Activated naive CD4-positive, alpha-beta T cell treated with Interleukin-2 at 50 U/mL for 16 hours (primary cell): ENCODE measurements at regions not wholly inside any gene's neighbourhood (a gene's known extent, or its start where the extent isn't known, plus 50 kb on each side); places are given as distances from the start of the nearest gene placed in this dataset.
"Not testable (repeated sequence)": the region's sequence is repeated elsewhere in the genome, so short reads cannot be mapped to it uniquely, and the experiment has no call there.

Experiments
- DNase-seq: peaks from one replicate; pipeline ENCODE4 v3.0.0-alpha.2; 2020

GRCh38 chr13:50460358-50460757, 383.1 kb downstream of the DLEU7 start:
- DNase-seq: no peak

GRCh38 chr13:50461189-50461588, 382.3 kb downstream of the DLEU7 start:
- no peak for DNase-seq

DNA sequence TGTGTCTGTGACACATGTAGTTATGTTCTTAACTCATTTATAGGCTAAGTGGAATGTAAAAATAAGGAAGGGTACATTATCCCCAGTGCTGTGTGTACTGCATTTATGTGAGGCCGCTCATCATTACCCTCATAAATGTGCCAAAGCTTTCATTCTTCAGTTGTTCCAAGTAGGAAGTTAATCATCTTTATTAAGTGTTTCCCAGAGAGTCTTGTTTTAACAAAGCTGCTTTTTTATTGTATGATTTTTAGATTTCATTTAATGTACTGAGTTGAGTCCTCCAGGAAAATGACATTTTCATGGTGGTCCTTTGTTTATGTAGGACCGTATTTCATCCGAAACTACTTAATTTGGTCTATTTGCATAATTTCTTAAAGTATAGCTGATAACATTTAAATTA, 379.8 kb downstream of the DLEU7 start:
- no peak for DNase-seq

- no peak for DNase-seq
Measured at GRCh38 chr13:50464349-50465251, 378.9 kb downstream of the DLEU7 start.

- no peak for DNase-seq
Measured at GRCh38 chr13:50466456-50466855, 377.0 kb downstream of the DLEU7 start.

GRCh38 chr13:50467156-50468110, 376.1 kb downstream of the DLEU7 start:
- no peak for DNase-seq

GRCh38 chr13:50468849-50469669, 374.4 kb downstream of the DLEU7 start:
- DNase-seq: no peak

- not testable (repeated sequence) for DNase-seq
Measured at GRCh38 chr13:50473050-50473449, 370.4 kb downstream of the DLEU7 start.

- DNase-seq: no peak
Measured at GRCh38 chr13:50474088-50474662, 369.3 kb downstream of the DLEU7 start.

GRCh38 chr13:50476577-50477285, 366.8 kb downstream of the DLEU7 start:
- no peak for DNase-seq

DNA sequence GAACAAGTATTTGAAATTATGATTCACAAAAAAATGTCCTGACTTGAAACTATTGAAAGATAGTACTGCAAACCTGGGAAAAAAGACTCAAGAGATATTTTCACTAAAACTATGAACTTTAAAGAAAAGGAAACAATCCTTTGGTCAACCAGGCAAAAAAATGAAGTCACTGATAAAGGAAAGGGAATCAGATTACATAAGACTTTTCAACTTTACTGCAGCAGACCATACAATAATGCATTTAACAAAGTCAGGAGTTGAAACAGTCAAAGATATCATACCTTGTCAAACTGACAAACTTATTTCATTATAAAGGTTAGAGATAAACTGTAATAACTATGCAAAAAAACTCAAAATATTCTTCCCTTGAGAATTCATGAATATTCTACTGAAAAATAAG, 361.6 kb downstream of the DLEU7 start:
- DNase-seq: no peak

DNA sequence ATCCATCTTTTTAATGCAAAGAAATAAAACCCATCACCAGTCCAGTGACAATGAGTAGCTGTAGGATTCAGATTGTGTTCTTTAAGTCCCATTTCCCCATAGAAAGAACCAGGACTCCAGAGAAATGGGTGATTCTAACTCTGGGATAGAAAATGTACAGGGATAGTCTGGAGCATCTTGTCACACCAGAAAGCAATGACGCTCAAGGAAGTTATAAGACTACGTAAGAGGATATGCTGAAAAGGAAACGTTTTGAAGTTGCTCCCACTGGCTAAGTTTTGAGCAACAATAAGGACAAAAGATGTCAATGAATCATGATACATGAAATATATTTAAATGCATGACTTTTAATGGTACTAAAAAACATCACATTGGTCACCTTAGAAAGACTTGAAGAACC, 360.1 kb downstream of the DLEU7 start:
- DNase-seq: no peak

DNA sequence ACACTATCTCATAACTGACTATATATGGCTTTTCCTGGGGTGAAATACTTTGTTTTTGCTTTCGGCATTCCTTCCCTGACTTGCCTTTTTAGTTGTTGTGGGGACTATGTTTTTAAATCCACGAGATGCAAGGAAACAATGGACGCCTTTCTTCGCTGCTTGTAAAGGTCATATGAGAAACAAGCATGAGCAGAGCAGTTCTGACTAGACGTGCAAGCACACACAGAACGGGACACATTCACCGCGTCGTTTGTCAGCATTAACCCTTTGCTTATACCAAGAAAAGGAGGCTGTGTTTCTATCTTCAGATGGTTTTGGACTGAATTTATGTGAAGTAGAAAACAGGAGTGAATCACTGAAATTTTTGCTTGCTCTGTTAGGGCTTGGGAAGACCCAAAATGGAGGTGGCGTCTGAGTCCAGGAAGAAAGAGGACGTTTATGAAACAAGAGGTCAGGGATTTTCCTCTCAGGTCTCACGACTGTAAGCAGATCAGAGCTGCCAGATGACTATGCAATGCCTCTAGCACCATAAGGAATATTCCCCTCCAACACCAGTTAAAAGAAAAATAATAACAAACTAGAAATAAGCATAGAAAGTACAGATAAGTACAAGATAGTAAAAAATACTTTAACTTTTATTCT, 358.9 kb downstream of the DLEU7 start:
- no peak for DNase-seq

DNA sequence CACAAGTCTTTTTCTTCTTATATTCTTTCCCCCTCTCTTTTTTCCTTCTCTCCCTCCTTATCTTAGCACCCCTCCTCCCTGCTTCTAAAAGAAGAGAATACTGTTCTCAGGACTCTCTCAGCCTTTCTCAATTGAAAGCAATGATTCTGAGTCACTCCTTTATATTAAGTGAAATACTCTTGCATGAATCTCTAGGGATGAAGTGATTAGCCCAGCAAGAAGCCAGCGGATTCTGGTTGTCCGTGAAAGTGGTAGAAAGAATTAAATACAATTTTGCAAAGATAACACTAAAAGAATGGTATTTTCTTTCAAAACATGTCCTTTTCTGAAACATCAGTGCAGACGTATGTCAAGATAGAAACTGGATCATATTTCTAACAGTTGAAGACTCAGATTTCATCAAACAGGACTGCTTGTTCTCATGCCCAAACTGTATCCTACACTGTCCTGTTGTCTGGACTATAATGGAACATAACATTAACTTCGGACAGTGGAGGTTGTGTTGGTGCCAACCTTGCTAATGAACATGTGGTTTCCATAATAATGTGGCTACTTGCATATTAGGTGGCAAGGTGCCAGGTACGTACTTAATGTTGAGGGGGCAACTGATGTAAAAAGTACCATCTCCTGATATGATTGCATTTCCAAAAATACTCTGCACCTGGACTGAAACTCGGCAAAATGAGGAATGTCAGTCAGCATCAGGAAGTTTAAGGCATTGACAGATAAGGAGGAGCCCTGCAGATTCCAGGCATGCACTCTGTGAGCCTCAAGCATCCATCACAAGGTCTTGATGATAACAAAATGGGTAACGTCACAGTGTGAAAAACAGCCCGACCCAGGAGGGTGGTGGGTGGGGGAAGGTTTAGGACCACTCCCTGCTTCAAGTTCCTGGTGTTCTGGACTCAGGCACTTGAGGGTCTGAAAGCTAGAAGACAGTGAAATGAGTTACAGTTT, 357.2 kb downstream of the DLEU7 start:
- no peak for DNase-seq

DNA sequence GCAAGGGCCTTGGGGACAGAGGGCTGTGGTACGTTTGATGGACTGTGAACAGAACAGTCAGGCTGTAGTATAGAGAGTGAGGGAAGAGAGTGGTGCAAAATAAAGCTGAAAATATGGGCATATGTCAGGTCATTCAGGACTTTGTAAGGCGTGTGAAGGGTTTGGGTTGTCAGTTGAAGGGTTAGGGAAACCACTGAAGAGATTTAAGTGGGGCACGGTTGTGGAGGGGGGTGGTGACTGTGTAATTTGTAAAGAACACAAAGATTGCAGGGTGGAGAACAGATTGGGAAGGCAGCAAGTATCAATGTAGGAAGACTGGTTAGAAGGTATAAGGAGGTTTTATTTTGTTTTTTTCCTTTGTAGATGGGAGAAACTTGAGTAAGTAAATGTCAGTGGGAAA, 349.8 kb downstream of the DLEU7 start:
- no peak for DNase-seq

DNA sequence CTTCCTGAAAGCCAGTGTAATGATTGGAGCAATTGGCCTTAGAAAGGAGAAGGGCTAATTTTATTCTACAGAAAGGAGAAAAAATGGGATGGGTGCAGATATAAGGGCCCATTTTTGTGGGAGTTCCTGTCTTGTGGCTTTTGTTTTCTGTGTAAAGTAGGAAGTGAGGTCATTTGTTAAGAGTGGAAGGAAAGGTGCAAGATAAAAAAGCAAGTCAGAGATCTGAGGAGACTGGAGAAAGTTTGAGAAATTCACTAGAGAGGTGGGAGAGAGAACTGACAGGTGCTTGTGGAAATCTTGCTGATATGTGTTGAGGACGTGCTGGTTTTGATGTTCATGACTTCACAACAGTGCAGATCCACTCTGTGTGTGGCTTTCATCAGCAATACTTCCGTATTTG, 349.4 kb downstream of the DLEU7 start:
- no peak for DNase-seq

DNA sequence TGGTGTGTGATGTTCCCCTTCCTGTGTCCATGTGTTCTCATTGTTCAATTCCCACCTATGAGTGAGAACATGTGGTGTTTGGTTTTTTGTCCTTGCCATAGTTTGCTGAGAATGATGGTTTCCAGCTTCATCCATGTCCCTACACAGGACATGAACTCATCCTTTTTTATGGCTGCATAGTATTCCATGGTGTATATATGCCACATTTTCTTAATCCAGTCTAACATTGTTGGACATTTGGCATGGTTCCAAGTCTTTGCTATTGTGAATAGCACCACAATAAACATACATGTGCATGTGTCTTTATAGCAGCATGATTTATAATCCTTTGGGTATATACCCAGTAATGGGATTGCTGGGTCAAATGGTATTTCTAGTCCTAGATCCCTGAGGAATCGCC, 340.3 kb downstream of the DLEU7 start:
- not testable (repeated sequence) for DNase-seq

GRCh38 chr13:50509167-50509566, 334.3 kb downstream of the DLEU7 start:
- DNase-seq: no peak

DNA sequence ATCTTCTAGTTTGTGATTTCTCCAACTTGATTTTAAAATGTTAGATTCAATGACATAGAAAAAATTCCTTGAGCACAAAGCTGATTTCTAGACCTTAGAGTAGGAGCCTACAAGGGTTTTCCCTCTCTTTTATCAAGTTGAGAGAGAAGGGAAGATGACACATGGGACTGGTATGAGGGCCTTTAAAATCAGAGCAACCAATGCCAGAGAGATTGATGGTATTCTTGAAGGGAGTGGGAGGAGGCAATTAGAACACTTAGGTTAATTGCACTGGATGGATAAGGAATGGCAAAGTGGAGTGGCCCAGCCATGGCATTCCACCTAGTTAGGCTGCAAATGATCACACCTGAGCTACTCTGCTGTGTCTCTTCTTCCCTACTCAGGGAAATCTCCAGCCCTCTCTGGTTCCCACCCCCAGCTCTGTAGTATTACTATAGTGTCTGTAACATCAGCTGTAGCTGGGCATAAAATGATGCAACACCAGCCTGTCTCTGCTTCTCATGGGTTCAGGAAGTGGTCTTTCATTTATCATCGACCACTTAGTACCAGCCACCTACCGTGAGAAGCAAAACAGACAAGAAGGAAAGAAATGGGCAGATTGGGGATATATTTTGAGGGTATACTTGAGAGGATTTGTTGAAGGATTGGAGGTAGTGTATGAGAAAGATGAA, 333.6 kb downstream of the DLEU7 start:
- no peak for DNase-seq
